ENCODE measurements at regions not wholly inside any gene's neighbourhood (a gene's known extent, or its start where the extent isn't known, plus 50 kb on each side); places are given as distances from the start of the nearest gene placed in this dataset.

DNA sequence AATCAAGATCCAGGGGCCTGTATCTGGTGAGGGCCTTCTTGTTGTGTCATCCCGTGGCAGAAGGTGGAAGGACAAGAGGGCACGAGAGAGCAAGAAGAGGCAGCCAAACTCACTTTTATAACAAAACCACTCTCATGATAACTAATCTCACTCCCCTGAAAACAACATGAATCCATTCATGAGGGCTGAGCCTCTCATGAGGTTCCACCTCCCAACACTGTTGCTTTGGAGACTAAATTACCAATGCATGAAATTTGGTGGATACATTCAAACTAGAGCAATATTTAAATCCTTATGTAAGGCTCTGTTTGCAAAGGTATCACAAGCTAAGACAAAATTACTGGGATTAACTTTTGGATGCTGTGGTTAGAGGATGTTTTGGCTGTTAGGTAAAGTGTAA, 470.1 kb upstream of the NOVA1 start:
- Mint-ChIP-seq H3K4me3 (no peak overlapping the region), H3K27me3 (ENCODE audit: low read depth) (no peaks in the 10 kb centered on the region), H3K36me3 (ENCODE audit: low read depth) (no peaks in the 10 kb centered on the region), H3K27ac (no peak overlapping the region), H3K4me1 (ENCODE audit: low read depth) (no peaks in the 10 kb centered on the region), H3K9me3 (peaks cover 25% of the 10 kb centered on the region)

DNA sequence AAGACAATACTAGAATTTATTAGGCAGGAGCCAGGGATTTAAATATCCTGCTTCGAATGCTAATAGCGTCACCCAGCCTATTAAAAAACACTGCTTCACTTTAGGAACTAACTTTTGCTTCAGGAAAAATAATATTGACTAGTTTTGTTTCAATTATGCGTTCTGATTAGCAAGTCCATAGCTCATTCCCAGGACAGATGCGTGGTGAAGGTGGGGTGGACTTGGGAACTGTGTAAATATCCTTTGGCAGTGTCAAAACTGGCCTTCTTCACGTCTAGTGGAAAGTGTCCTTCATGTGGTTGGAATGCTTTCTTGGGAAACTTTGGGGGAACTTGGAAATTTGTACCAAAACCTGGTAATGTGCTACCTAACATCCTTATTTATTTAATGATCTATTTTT, 474.8 kb upstream of the NOVA1 start:
- no peak overlapping the region for H3K27ac Mint-ChIP-seq
- H3K9me3 Mint-ChIP-seq: peaks cover 19% of the 10 kb centered on the region
- no peaks in the 10 kb centered on the region for H3K27me3 Mint-ChIP-seq (ENCODE audit: low read depth)
- no peak overlapping the region for H3K4me3 Mint-ChIP-seq
- H3K4me1 Mint-ChIP-seq (ENCODE audit: low read depth): no peaks in the 10 kb centered on the region
- H3K36me3 Mint-ChIP-seq (ENCODE audit: low read depth): no peaks in the 10 kb centered on the region

DNA sequence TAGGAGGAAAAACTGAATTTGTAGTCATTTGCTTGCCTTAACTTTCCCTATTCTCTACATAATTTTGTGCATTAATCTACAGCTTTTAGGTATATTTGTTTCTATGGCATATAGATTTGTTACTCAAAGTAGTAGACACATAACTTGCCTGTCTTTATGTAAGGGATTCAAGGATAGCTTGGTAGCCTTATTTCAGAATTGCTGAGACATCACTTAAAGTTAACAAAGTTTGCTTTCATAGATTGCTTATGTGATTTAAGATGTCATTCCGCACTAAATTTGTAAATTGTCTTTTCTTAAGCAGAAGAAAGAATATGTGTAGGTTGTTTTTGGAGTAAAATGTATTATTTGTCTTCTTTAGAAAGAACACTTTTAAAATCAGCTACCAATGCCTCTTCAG, 477.7 kb upstream of the NOVA1 start:
- H3K27me3 Mint-ChIP-seq (ENCODE audit: low read depth): no peaks in the 10 kb centered on the region
- no peak overlapping the region for H3K27ac Mint-ChIP-seq
- H3K36me3 Mint-ChIP-seq (ENCODE audit: low read depth): no peaks in the 10 kb centered on the region
- H3K4me3 Mint-ChIP-seq: no peak overlapping the region
- H3K4me1 Mint-ChIP-seq (ENCODE audit: low read depth): no peaks in the 10 kb centered on the region
- H3K9me3 Mint-ChIP-seq: peaks cover 31% of the 10 kb centered on the region

DNA sequence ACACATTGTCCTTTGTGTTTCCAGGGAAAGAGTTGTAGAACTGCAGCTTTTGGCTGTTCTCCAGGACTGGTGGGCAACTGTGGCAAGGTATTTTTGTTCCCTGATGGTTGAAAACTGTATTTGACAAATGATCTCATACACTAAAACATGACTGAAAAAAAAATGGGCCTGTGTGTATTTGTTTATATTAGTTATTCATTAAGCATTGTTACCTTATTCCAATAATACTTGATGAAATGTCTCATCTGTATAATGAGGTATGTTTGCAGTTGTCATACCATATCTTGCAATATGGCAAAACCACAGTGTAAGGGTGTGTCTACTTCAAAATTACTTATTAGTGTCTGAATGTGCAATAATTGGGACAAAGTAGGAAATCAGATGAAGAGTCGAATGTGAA, 479.4 kb upstream of the NOVA1 start:
- no peaks in the 10 kb centered on the region for H3K36me3 Mint-ChIP-seq (ENCODE audit: low read depth)
- no peak overlapping the region for H3K4me3 Mint-ChIP-seq
- peaks cover 31% of the 10 kb centered on the region for H3K9me3 Mint-ChIP-seq
- H3K27ac Mint-ChIP-seq: no peak overlapping the region
- no peaks in the 10 kb centered on the region for H3K4me1 Mint-ChIP-seq (ENCODE audit: low read depth)
- no peaks in the 10 kb centered on the region for H3K27me3 Mint-ChIP-seq (ENCODE audit: low read depth)

DNA sequence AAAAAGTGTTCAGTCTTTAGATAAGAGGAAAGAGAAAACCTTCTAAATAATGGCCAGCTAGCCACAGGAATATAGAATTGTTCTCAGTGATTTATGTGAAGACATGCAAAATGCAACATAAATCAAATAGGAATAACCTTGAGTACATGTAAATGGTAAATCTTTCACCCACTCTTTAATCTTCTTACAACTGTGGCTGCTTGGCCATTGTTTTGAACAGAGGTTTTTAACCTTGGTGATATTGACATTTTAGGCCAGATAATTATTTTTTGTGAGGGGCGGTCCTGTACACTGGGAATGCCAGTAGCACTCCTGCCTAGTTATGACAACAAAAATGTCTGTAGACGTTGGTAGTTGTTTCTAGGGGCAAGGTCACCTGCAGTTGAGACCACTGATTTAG, 479.9 kb upstream of the NOVA1 start:
- H3K27me3 Mint-ChIP-seq (ENCODE audit: low read depth): no peaks in the 10 kb centered on the region
- H3K27ac Mint-ChIP-seq: no peak overlapping the region
- no peaks in the 10 kb centered on the region for H3K4me1 Mint-ChIP-seq (ENCODE audit: low read depth)
- H3K9me3 Mint-ChIP-seq: peaks cover 31% of the 10 kb centered on the region
- H3K36me3 Mint-ChIP-seq (ENCODE audit: low read depth): no peaks in the 10 kb centered on the region
- no peak overlapping the region for H3K4me3 Mint-ChIP-seq

DNA sequence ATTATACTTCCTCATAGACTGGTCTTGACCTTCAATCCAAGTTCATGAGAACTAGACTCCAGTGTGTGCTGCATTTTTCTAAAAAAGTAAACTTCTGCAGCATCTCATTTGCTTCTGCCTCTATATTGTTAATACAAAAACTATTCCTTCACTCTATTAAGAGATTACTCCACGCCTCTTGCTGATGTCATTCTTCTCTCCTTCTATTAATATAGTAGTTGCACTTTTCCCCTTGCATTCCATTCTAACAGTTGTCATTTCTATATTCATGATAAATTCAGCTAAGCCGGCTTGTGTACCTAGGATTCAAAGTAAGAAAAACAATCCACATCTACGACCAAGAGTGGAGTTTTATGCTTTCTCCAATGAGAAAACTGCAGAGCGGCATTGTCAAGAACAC, 480.4 kb upstream of the NOVA1 start:
- no peaks in the 10 kb centered on the region for H3K4me1 Mint-ChIP-seq (ENCODE audit: low read depth)
- no peak overlapping the region for H3K27ac Mint-ChIP-seq
- no peaks in the 10 kb centered on the region for H3K27me3 Mint-ChIP-seq (ENCODE audit: low read depth)
- H3K9me3 Mint-ChIP-seq: peaks cover 31% of the 10 kb centered on the region
- no peak overlapping the region for H3K4me3 Mint-ChIP-seq
- no peaks in the 10 kb centered on the region for H3K36me3 Mint-ChIP-seq (ENCODE audit: low read depth)

DNA sequence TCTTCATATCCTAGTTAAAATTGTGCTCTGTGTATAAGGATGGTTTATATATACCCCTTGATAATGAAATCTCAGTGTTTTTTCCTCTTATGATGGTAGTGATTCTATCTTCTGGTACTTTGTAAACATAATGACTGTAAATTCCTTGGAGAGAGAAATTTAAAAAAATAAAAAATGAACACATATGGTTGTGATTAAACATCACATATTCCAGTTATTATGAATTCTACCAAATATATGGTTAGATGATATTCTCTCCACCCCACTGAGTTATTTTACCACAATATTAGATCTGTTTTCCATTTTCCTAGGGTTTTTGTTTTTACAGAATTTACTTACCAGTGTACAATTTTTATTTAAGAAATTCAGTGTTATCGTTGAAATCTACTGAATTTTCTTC, 481.9 kb upstream of the NOVA1 start:
- Mint-ChIP-seq H3K27ac (no peak overlapping the region), H3K9me3 (peaks cover 23% of the 10 kb centered on the region), H3K4me1 (ENCODE audit: low read depth) (no peaks in the 10 kb centered on the region), H3K36me3 (ENCODE audit: low read depth) (no peaks in the 10 kb centered on the region), H3K4me3 (no peak overlapping the region), H3K27me3 (ENCODE audit: low read depth) (no peaks in the 10 kb centered on the region)

DNA sequence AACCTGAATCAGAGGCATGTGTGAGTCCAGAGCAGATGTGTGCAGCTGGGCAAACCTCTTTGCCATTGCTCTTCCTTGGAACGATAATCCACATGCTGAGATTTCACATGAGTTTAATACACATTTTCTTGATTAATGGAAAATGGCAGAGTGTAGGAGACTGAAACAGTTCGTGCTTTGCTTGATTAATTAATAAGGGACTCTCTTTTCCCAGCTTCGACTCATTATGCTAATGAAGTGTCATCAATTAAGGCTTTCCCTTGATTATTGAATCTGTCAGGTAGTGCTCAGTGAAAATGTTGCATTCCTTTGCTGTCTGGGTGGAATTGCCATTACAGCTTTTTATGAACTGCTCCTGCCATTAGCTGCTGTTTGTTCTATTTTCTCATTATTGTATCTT, 487.7 kb upstream of the NOVA1 start:
- Mint-ChIP-seq H3K9me3 (peaks cover 13% of the 10 kb centered on the region), H3K27ac (no peak overlapping the region), H3K27me3 (ENCODE audit: low read depth) (no peaks in the 10 kb centered on the region), H3K36me3 (ENCODE audit: low read depth) (no peaks in the 10 kb centered on the region), H3K4me3 (no peak overlapping the region), H3K4me1 (ENCODE audit: low read depth) (no peaks in the 10 kb centered on the region)

DNA sequence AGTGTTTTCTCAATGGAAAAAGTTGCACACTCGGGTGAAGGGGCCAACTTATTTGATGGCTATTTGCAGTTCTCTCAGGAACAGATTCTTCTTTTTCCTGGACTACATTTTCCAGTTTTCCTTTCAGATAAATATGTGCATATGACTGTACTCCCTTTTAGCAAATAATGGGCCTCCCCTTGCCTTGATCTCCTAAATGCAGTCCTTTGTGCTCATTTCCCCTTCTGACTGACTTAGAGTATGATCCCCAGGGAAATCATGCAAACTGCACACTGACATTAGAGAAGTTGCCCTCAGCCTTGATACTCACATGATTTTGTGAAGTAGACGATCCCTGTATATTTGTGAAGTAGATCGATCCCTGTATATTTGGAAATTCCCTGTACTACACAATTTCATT, 492.9 kb upstream of the NOVA1 start:
- no peaks in the 10 kb centered on the region for H3K4me1 Mint-ChIP-seq (ENCODE audit: low read depth)
- peaks cover 27% of the 10 kb centered on the region for H3K9me3 Mint-ChIP-seq
- no peak overlapping the region for H3K27ac Mint-ChIP-seq
- H3K4me3 Mint-ChIP-seq: no peak overlapping the region
- H3K36me3 Mint-ChIP-seq (ENCODE audit: low read depth): no peaks in the 10 kb centered on the region
- H3K27me3 Mint-ChIP-seq (ENCODE audit: low read depth): no peaks in the 10 kb centered on the region

DNA sequence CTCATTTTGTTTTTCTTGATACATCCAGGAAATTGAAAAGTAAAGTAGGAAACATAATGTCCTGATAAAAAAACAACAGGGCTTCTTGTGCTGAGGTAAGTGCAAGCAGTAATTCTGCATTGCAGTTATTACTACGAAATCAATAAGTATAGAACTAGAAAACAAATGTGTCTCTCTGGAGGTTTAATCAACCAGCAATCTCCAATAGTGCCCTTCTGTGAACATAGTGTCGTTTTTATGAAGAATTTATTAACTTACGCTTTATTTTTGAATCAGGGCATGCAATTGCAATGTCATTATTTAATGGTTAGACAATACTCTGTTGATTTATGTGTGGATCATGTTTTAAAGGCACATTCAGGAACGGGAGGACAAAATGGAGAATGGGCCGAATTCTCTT, 494.1 kb upstream of the NOVA1 start:
- peaks cover 38% of the 10 kb centered on the region for H3K9me3 Mint-ChIP-seq
- no peaks in the 10 kb centered on the region for H3K4me1 Mint-ChIP-seq (ENCODE audit: low read depth)
- H3K4me3 Mint-ChIP-seq: no peak overlapping the region
- no peaks in the 10 kb centered on the region for H3K36me3 Mint-ChIP-seq (ENCODE audit: low read depth)
- H3K27ac Mint-ChIP-seq: no peak overlapping the region
- no peaks in the 10 kb centered on the region for H3K27me3 Mint-ChIP-seq (ENCODE audit: low read depth)

DNA sequence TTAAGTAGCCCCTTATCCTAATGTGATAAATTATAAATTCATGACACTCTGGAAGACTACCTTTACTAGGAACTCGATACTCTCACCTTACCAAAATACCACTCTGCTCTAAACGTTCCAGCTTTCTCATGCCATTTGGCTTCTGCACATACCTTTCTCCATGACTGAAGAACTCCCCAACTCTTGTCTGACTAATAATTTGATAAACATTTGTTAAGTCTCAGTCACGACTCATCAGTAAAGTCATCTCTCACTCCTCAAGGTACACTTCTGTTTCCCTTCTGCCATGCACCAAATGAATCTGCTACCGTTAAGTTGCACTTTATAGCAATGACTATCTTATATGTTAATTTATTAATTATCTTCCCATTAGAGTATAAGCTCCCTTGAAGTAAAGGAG, 498.3 kb upstream of the NOVA1 start:
- no peak overlapping the region for H3K4me3 Mint-ChIP-seq
- no peaks in the 10 kb centered on the region for H3K27me3 Mint-ChIP-seq (ENCODE audit: low read depth)
- no peak overlapping the region for H3K27ac Mint-ChIP-seq
- H3K9me3 Mint-ChIP-seq: peaks cover 50% of the 10 kb centered on the region
- H3K36me3 Mint-ChIP-seq (ENCODE audit: low read depth): no peaks in the 10 kb centered on the region
- no peaks in the 10 kb centered on the region for H3K4me1 Mint-ChIP-seq (ENCODE audit: low read depth)

DNA sequence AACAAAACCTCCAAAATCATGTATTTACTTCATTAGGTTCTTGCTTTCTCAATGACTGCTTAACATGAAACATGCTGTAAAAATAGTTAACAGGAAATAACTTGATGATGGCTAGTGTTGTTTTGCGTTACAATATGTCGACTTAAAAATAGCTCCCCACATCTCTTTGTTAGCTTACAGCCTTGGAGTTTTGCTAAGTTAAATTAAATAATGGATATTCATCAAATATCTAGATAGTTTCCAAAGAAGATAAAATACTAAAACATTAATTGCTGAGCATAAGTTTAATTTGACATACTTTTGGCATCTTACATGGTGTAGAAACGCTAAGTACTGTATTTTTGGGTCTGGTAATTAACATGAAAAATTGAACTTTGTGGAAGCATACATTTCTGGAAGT, 500.6 kb upstream of the NOVA1 start:
- H3K27me3 Mint-ChIP-seq (ENCODE audit: low read depth): no peaks in the 10 kb centered on the region
- H3K36me3 Mint-ChIP-seq (ENCODE audit: low read depth): no peaks in the 10 kb centered on the region
- H3K27ac Mint-ChIP-seq: no peak overlapping the region
- H3K4me1 Mint-ChIP-seq (ENCODE audit: low read depth): no peaks in the 10 kb centered on the region
- no peak overlapping the region for H3K4me3 Mint-ChIP-seq
- peaks cover 58% of the 10 kb centered on the region for H3K9me3 Mint-ChIP-seq

DNA sequence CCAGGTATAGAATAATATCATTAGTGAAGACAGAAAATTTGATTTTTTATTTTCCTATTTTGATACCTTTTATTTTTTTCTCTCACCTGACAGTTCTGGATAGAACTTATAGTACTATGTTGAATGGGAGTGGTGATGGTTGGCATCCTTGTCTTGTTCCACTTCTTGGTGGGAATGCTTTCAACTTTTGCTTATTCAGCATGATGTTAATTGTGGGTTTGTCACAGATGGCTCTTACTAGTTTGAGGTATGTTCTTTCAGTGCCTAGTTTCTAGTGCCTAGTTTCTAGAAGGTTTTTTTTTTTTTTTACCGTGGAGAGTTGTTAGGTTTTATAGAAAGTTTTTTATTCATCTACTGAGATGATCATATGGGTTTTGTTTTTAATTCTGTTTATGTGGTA, 516.3 kb upstream of the NOVA1 start:
- no peaks in the 10 kb centered on the region for H3K4me1 Mint-ChIP-seq (ENCODE audit: low read depth)
- no peaks in the 10 kb centered on the region for H3K36me3 Mint-ChIP-seq (ENCODE audit: low read depth)
- H3K9me3 Mint-ChIP-seq: peaks cover 29% of the 10 kb centered on the region
- no peaks in the 10 kb centered on the region for H3K27me3 Mint-ChIP-seq (ENCODE audit: low read depth)
- H3K4me3 Mint-ChIP-seq: no peak overlapping the region
- no peak overlapping the region for H3K27ac Mint-ChIP-seq

DNA sequence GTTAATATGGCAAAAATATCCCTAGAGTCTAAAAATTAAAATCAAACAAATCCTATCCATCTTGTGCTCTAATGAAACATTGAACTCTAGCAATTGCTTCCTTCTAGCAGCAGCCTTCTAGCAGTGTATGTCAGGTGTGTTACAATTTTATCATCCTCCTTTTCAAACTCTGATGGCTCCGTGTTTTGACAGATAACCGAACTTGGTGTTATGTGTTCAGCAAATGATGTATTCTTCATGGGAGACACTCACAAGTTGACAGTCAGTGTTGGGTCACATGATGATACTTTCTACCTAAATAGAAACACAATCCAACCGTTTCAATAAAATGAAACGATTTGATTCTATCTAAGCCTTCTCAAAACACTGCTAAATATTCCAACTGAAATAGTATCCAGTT, 525.3 kb upstream of the NOVA1 start:
- no peaks in the 10 kb centered on the region for H3K27me3 Mint-ChIP-seq (ENCODE audit: low read depth)
- no peaks in the 10 kb centered on the region for H3K4me1 Mint-ChIP-seq (ENCODE audit: low read depth)

DNA sequence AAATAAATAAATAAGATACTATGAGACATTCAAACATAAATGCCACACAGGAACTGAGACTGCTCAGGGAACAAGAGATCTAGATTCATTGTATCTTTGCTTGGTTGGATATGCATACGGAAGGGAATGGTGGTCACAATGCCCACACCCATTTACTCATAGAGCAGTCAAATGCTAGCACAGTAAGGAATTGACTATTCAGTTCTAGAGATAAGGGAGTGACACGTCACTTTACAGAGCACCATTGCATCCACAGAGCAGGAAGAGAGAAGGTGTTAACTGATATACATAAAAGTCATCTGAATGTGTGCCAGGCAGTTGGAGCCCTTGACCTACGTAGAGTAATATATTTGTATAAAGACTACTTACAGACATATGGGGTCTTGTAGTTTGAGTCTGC, 530.0 kb upstream of the NOVA1 start:
- H3K4me1 Mint-ChIP-seq (ENCODE audit: low read depth): no peaks in the 10 kb centered on the region
- H3K27ac Mint-ChIP-seq: no peak overlapping the region
- H3K4me3 Mint-ChIP-seq: no peak overlapping the region
- no peaks in the 10 kb centered on the region for H3K36me3 Mint-ChIP-seq (ENCODE audit: low read depth)
- H3K9me3 Mint-ChIP-seq: peaks cover 30% of the 10 kb centered on the region
- no peaks in the 10 kb centered on the region for H3K27me3 Mint-ChIP-seq (ENCODE audit: low read depth)

More for the DNA sequence above, 525.3 kb upstream of the NOVA1 start:
- no peaks in the 10 kb centered on the region for H3K36me3 Mint-ChIP-seq (ENCODE audit: low read depth)
- H3K9me3 Mint-ChIP-seq: peaks cover 45% of the 10 kb centered on the region
- H3K4me3 Mint-ChIP-seq: no peak overlapping the region
- H3K27ac Mint-ChIP-seq: no peak overlapping the region

DNA sequence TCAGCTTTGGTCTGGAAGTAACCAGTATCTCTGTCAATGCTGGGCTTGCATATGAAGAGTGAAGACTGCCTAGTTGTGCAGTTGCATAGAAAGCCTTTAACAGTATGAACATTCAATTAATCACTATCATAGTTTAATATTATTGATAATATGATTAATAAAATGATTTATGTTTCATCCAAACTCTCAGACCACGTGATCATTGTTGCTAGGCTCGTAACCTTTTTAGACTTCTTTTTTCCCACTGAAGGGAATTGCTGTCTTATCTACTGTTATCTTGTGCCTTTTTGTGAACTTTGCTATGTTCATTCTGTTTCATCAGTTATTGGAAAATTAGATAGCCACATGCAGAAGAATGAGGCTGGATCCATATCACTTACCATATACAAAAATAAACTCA, 536.4 kb upstream of the NOVA1 start:
- H3K27me3 Mint-ChIP-seq (ENCODE audit: low read depth): no peaks in the 10 kb centered on the region
- H3K9me3 Mint-ChIP-seq: peaks cover 21% of the 10 kb centered on the region
- no peaks in the 10 kb centered on the region for H3K4me1 Mint-ChIP-seq (ENCODE audit: low read depth)
- H3K4me3 Mint-ChIP-seq: no peak overlapping the region
- no peaks in the 10 kb centered on the region for H3K36me3 Mint-ChIP-seq (ENCODE audit: low read depth)
- H3K27ac Mint-ChIP-seq: no peak overlapping the region

Data from T-helper 1 cell treated with Interleukin-12 subunit alpha and Interleukin-12 subunit beta and Interleukin-4 antibody, amounts not matched to agents 30 μg/mL and 1 μg/mL, for 36 hours (primary cell).